ENCODE measurements at regions not wholly inside any gene's neighbourhood (a gene's known extent, or its start where the extent isn't known, plus 50 kb on each side); places are given as distances from the start of the nearest gene placed in this dataset.

- TF ChIP-seq POLR2AphosphoS5 (IDR thresholded peaks at IDR 0.05; ENCODE audit: low read depth, low read length) (no peak), POLR2A (IDR thresholded peaks at IDR 0.05; ENCODE audit: low read depth, low read length) (no peak)
Measured at GRCh38 chr7:12861070-12861469, 173.6 kb downstream of the ARL4A start.

Measured in GM12892 (cell line).